IPS-15b (cell line): ENCODE measurements at regions not wholly inside any gene's neighbourhood (a gene's known extent, or its start where the extent isn't known, plus 50 kb on each side); places are given as distances from the start of the nearest gene placed in this dataset.
"Not testable (repeated sequence)": the region's sequence is repeated elsewhere in the genome, so short reads cannot be mapped to it uniquely, and the experiment has no call there.

Source experiments
- H3K27me3 ChIP-seq: one replicate; pipeline ENCODE4 v1.6.1; 2013; ENCODE audit warnings: low read length; ENCODE audit not compliant: control insufficient read depth, insufficient read depth
- H3K36me3 ChIP-seq: one replicate; pipeline ENCODE4 v1.6.1; 2013; ENCODE audit warnings: low read length; ENCODE audit not compliant: control insufficient read depth, insufficient read depth
- H3K4me1 ChIP-seq: one replicate; pipeline ENCODE4 v1.6.1; 2013; ENCODE audit warnings: mild to moderate bottlenecking, low read length; ENCODE audit not compliant: control insufficient read depth, insufficient read depth
- H3K4me3 ChIP-seq: one replicate; pipeline ENCODE4 v1.5.1; 2013; ENCODE audit warnings: low read depth, low read length
- H3K9ac ChIP-seq: one replicate; pipeline ENCODE4 v1.6.1; 2013; ENCODE audit warnings: low read depth, mild to moderate bottlenecking, low read length
- H3K9me3 ChIP-seq: one replicate; pipeline ENCODE4 v1.6.1; 2013; ENCODE audit warnings: mild to moderate bottlenecking, low read length; ENCODE audit not compliant: control insufficient read depth, insufficient read depth

GRCh38 chr21:28072601-28073000 lies 920.1 kb downstream of the LTN1 start:
- no peaks in the 10 kb centered on the region for H3K36me3 ChIP-seq
- H3K4me1 ChIP-seq = peaks cover 5% of the 10 kb centered on the region
- H3K9me3 ChIP-seq = no peaks in the 10 kb centered on the region
- no peak overlapping the region for H3K4me3 ChIP-seq
- no peak overlapping the region for H3K9ac ChIP-seq
- H3K27me3 ChIP-seq = no peaks in the 10 kb centered on the region

GRCh38 chr21:28069450-28069923 lies 923.2 kb downstream of the LTN1 start:
- Histone ChIP-seq H3K36me3 (no peaks in the 10 kb centered on the region), H3K4me1 (peaks cover 5% of the 10 kb centered on the region), H3K4me3 (no peak overlapping the region), H3K9ac (no peak overlapping the region), H3K9me3 (no peaks in the 10 kb centered on the region), H3K27me3 (no peaks in the 10 kb centered on the region)

GRCh38 chr21:28068455-28069358 lies 924.0 kb downstream of the LTN1 start:
- H3K27me3 ChIP-seq = no peaks in the 10 kb centered on the region
- peaks cover 5% of the 10 kb centered on the region for H3K4me1 ChIP-seq
- H3K9ac ChIP-seq = no peak overlapping the region
- H3K4me3 ChIP-seq = no peak overlapping the region
- no peaks in the 10 kb centered on the region for H3K36me3 ChIP-seq
- H3K9me3 ChIP-seq = no peaks in the 10 kb centered on the region

- H3K27me3 ChIP-seq = no peaks in the 10 kb centered on the region
- no peak overlapping the region for H3K4me3 ChIP-seq
- H3K9me3 ChIP-seq = no peaks in the 10 kb centered on the region
- H3K9ac ChIP-seq = no peak overlapping the region
- peaks cover 5% of the 10 kb centered on the region for H3K4me1 ChIP-seq
- H3K36me3 ChIP-seq = no peaks in the 10 kb centered on the region
Measured at GRCh38 chr21:28066596-28067387, 925.9 kb downstream of the LTN1 start.

- Histone ChIP-seq H3K9ac (no peak overlapping the region), H3K4me3 (no peak overlapping the region), H3K9me3 (no peaks in the 10 kb centered on the region), H3K36me3 (no peaks in the 10 kb centered on the region), H3K27me3 (no peaks in the 10 kb centered on the region), H3K4me1 (peaks cover 5% of the 10 kb centered on the region)
Measured at GRCh38 chr21:28066076-28066475, 926.6 kb downstream of the LTN1 start.

- Histone ChIP-seq H3K9me3 (no peaks in the 10 kb centered on the region), H3K9ac (no peak overlapping the region), H3K4me3 (no peak overlapping the region), H3K36me3 (no peaks in the 10 kb centered on the region), H3K4me1 (no peaks in the 10 kb centered on the region), H3K27me3 (no peaks in the 10 kb centered on the region)
Measured at GRCh38 chr21:28063241-28064216, 929.1 kb downstream of the LTN1 start.

GRCh38 chr21:28052956-28053355 lies 939.7 kb downstream of the LTN1 start:
- not testable (repeated sequence) for H3K9me3 ChIP-seq, H3K9ac ChIP-seq, H3K36me3 ChIP-seq, H3K4me1 ChIP-seq, H3K27me3 ChIP-seq, H3K4me3 ChIP-seq

GRCh38 chr21:28051649-28052048 lies 941.0 kb downstream of the LTN1 start:
- H3K9ac ChIP-seq, H3K9me3 ChIP-seq, H3K36me3 ChIP-seq, H3K4me1 ChIP-seq, H3K27me3 ChIP-seq, H3K4me3 ChIP-seq: not testable (repeated sequence)

- H3K27me3 ChIP-seq, H3K4me1 ChIP-seq, H3K9ac ChIP-seq, H3K36me3 ChIP-seq, H3K4me3 ChIP-seq, H3K9me3 ChIP-seq: not testable (repeated sequence)
Measured at GRCh38 chr21:28035692-28036091, 957.0 kb downstream of the LTN1 start.

GRCh38 chr21:28034916-28035315 lies 957.8 kb downstream of the LTN1 start:
- not testable (repeated sequence) for H3K9me3 ChIP-seq, H3K27me3 ChIP-seq, H3K9ac ChIP-seq, H3K4me1 ChIP-seq, H3K36me3 ChIP-seq, H3K4me3 ChIP-seq

GRCh38 chr21:28034334-28034733 lies 958.3 kb downstream of the LTN1 start:
- not testable (repeated sequence) for H3K36me3 ChIP-seq, H3K4me1 ChIP-seq, H3K9ac ChIP-seq, H3K9me3 ChIP-seq, H3K27me3 ChIP-seq, H3K4me3 ChIP-seq
